ENCODE measurements at regions not wholly inside any gene's neighbourhood (a gene's known extent, or its start where the extent isn't known, plus 50 kb on each side); places are given as distances from the start of the nearest gene placed in this dataset.

- no CpG with 5 or more reads among the region's 3 CpGs for WGBS, 2 experiments (ENCODE audit: extremely low coverage in 2 of 2, insufficient read length in 1 of 2)
- Histone ChIP-seq H3K9ac (ENCODE audit: low read depth, low read length) (no peak overlapping the region), H2AK5ac (ENCODE audit: low read depth, low read length) (no peak overlapping the region), H3K18ac (ENCODE audit: low read depth, low read length) (no peak overlapping the region), H4K20me1 (ENCODE audit: insufficient read depth, low read length) (no peaks in the 10 kb centered on the region), H3K27me3 (ENCODE audit: control insufficient read depth, insufficient read depth, low read length) (no peaks in the 10 kb centered on the region), H3K56ac (ENCODE audit: extremely low read depth, insufficient read depth, low read length) (no peak overlapping the region), H3K9me1 (ENCODE audit: insufficient read depth, low read length) (no peaks in the 10 kb centered on the region), H3K4me1 (ENCODE audit: control insufficient read depth, insufficient read depth, low read length) (no peaks in the 10 kb centered on the region), H2BK20ac (ENCODE audit: low read depth, low read length) (no peak overlapping the region), H3K79me1 (ENCODE audit: low read depth in 1 of 2, low read length in 2 of 2) (no peaks in the 10 kb centered on the region), H3K27ac (ENCODE audit: insufficient read depth, low read length) (no peak overlapping the region), H4K5ac (ENCODE audit: low read depth, low read length) (no peak overlapping the region), H2BK15ac (ENCODE audit: low read depth, low read length) (no peak overlapping the region), H3K4me2 (ENCODE audit: low read depth, low read length) (no peak overlapping the region), H3K36me3 (ENCODE audit: control insufficient read depth, insufficient read depth, low read length) (no peaks in the 10 kb centered on the region), H2BK5ac (ENCODE audit: low read depth, low read length, poor library complexity, severe bottlenecking) (no peak overlapping the region), H3K4ac (ENCODE audit: low read depth, low read length) (no peak overlapping the region), H3K4me3 (ENCODE audit: insufficient read depth, low read depth, low read length) (no peak overlapping the region), H2AK9ac (replicated peaks; ENCODE audit: low read depth, low read length, poor library complexity) (no peak overlapping the region), H2BK120ac (ENCODE audit: low read depth, low read length) (no peak overlapping the region), H3K23ac (ENCODE audit: low read depth, low read length) (no peak overlapping the region), H2AFZ (replicated peaks; ENCODE audit: low read length, poor library complexity) (no peak overlapping the region), H3K14ac (replicated peaks; ENCODE audit: low read depth, low read length) (no peak overlapping the region), H3K9me3 (ENCODE audit: control insufficient read depth, insufficient read depth, low read length) (peaks cover 9% of the 10 kb centered on the region; the same call in 1 of the 2 replicates), H4K91ac (ENCODE audit: insufficient read depth, low read depth, low read length) (no peak overlapping the region), H4K8ac (ENCODE audit: low read depth in 2 of 2, low read length in 2 of 2) (no peak overlapping the region)
- ChIA-PET POLR2A (ENCODE audit: unreplicated experiment) (no interaction called here), CTCF (no interaction called here)
- no peak for DNase-seq
- dilution Hi-C loops (cut with HindIII; ENCODE audit: low sequenced_read_pairs, unreplicated experiment), result no loop called here
- ATAC-seq (ENCODE audit: low read depth), result no peak
- intact Hi-C loops (cut with micrococcal nuclease), result no loop called here
- no peak for TF ChIP-seq BHLHE40 (IDR thresholded peaks at IDR 0.05; ENCODE audit: low read depth, low read length)
- TF ChIP-seq RCOR1 (IDR thresholded peaks at IDR 0.05; ENCODE audit: insufficient replicate concordance, low read length), result no peak
- TF ChIP-seq SMC3 (IDR thresholded peaks at IDR 0.05; ENCODE audit: low read depth, low read length), result no peak
- BruUV-seq (replicated peaks), result no TSS peak
- in situ Hi-C loops (cut with MboI; ENCODE audit: low sequenced_read_pairs), result no loop called here
Measured at GRCh38 chr7:49660170-49660783, 113.2 kb upstream of the VWC2 start.

All from IMR-90 (cell line).